Stimulated activated naive CD4-positive, alpha-beta T cell (primary cell): ENCODE measurements at regions not wholly inside any gene's neighbourhood (a gene's known extent, or its start where the extent isn't known, plus 50 kb on each side); places are given as distances from the start of the nearest gene placed in this dataset.

Experiments
- DNase-seq, 6 experiments: peaks; one replicate each; lab custom pipeline; 2025; lab: John Stamatoyannopoulos, UW

GRCh38 chr1:98480271-98480670 is 181.2 kb upstream of the SNX7 start:
- DNase-seq: no peak

GRCh38 chr1:98478121-98478520 is 183.4 kb upstream of the SNX7 start:
- DNase-seq: no peak

GRCh38 chr1:98472878-98473277 is 188.6 kb upstream of the SNX7 start:
- no peak for DNase-seq

GRCh38 chr1:98471633-98472032 is 189.9 kb upstream of the SNX7 start:
- no peak for DNase-seq

GRCh38 chr1:98468111-98468717 is 193.3 kb upstream of the SNX7 start:
- DNase-seq: no peak

- no peak for DNase-seq
Measured at GRCh38 chr1:98467586-98467985, 193.9 kb upstream of the SNX7 start.

GRCh38 chr1:98467122-98467521 is 194.4 kb upstream of the SNX7 start:
- no peak for DNase-seq

GRCh38 chr1:98461873-98462385 is 199.6 kb upstream of the SNX7 start:
- no peak for DNase-seq

- no peak for DNase-seq
Measured at GRCh38 chr1:98460136-98460535, 201.4 kb upstream of the SNX7 start.

GRCh38 chr1:98459486-98459870 is 202.0 kb upstream of the SNX7 start:
- DNase-seq: no peak

- DNase-seq: no peak
Measured at GRCh38 chr1:98458511-98459485, 202.7 kb upstream of the SNX7 start.

GRCh38 chr1:98457248-98457647 is 204.3 kb upstream of the SNX7 start:
- DNase-seq: no peak

- no peak for DNase-seq
Measured at GRCh38 chr1:98454666-98455065, 206.9 kb upstream of the SNX7 start.

GRCh38 chr1:98453066-98453465 is 208.5 kb upstream of the SNX7 start:
- DNase-seq: no peak

GRCh38 chr1:98452162-98452561 is 209.4 kb upstream of the SNX7 start:
- no peak for DNase-seq

GRCh38 chr1:98441281-98441680 is 220.2 kb upstream of the SNX7 start:
- no peak for DNase-seq

GRCh38 chr1:98439471-98439870 is 222.1 kb upstream of the SNX7 start:
- no peak for DNase-seq

GRCh38 chr1:98437540-98437939 is 224.0 kb upstream of the SNX7 start:
- DNase-seq: no peak

GRCh38 chr1:98437011-98437410 is 224.5 kb upstream of the SNX7 start:
- DNase-seq: no peak

- no peak for DNase-seq
Measured at GRCh38 chr1:98429965-98430443, 231.5 kb upstream of the SNX7 start.

GRCh38 chr1:98428864-98429263 is 232.7 kb upstream of the SNX7 start:
- no peak for DNase-seq

- DNase-seq: no peak
Measured at GRCh38 chr1:98427664-98428063, 233.9 kb upstream of the SNX7 start.

GRCh38 chr1:98426092-98426491 is 235.4 kb upstream of the SNX7 start:
- DNase-seq: no peak
